Tibial artery (tissue), 4 donors: ENCODE measurements at regions not wholly inside any gene's neighbourhood (a gene's known extent, or its start where the extent isn't known, plus 50 kb on each side); places are given as distances from the start of the nearest gene placed in this dataset.

Source experiments
- DNase-seq, 2 donors: peaks; one replicate each; pipeline ENCODE4 v3.0.0-alpha.2; 2019
- H3K27ac ChIP-seq, 2 donors: fragments of 200-600 bp; sonication (generic) in 1 of 2; 1 replicate in 1 of 2; 2 replicates in 1 of 2; pipeline ENCODE4 v1.5.1; 2018 to 2019; ENCODE audit warnings: mild to moderate bottlenecking in 1 of 2
- H3K27me3 ChIP-seq, 2 donors: fragments of 200-600 bp; sonication (generic) in 1 of 2; one replicate each; pipeline versions ENCODE4 v1.5.1 to v1.6.0; 2016 to 2019
- H3K36me3 ChIP-seq, 3 donors: fragments of 200-600 bp; sonication (generic) in 2 of 3; one replicate each; pipeline ENCODE4 v1.5.1; 2016 to 2019; ENCODE audit warnings: mild to moderate bottlenecking in 2 of 3
- H3K4me1 ChIP-seq, 4 donors: fragments of 200-600 bp; sonication (generic) in 2 of 4; 1 replicate in 3 of 4; 2 replicates in 1 of 4; pipeline ENCODE4 v1.5.1; 2016 to 2019
- H3K4me3 ChIP-seq, 2 donors: fragments of 200-600 bp; sonication (generic) in 1 of 2; 1 replicate in 1 of 2; 2 replicates in 1 of 2; pipeline ENCODE4 v1.5.1; 2018 to 2019; ENCODE audit warnings: mild to moderate bottlenecking in 2 of 2
- H3K9me3 ChIP-seq, 3 donors: fragments of 200-600 bp; sonication (generic) in 1 of 3; one replicate each; pipeline ENCODE4 v1.5.1; 2016 to 2019
- intact Hi-C: fragments of 100-400 bp; cut with DNase I; formaldehyde crosslinking; loops from one replicate; pipeline ENCODE4 v1.15.0; 2023; ENCODE audit warnings: low total_unique reads
- TF ChIP-seq, protein P1 (sequence below), 2 experiments: fragments of 200-600 bp in 1 of 2; fragments of 450-650 bp in 1 of 2; IDR thresholded peaks; one replicate each; pipeline ENCODE4 v1.5.1; 2017 to 2019; ENCODE audit warnings: antibody characterized with exemption in 2 of 2, mild to moderate bottlenecking in 1 of 2, moderate library complexity in 1 of 2

GRCh38 chr10:120755771-120756170, 95.4 kb upstream of the WDR11 start:
- no peak for DNase-seq
- intact Hi-C loops: no loop called here
- H3K27me3 ChIP-seq: no peaks in the 10 kb centered on the region
- H3K36me3 ChIP-seq: no peaks in the 10 kb centered on the region
- H3K9me3 ChIP-seq: no peaks in the 10 kb centered on the region
- TF ChIP-seq, protein P1, sequence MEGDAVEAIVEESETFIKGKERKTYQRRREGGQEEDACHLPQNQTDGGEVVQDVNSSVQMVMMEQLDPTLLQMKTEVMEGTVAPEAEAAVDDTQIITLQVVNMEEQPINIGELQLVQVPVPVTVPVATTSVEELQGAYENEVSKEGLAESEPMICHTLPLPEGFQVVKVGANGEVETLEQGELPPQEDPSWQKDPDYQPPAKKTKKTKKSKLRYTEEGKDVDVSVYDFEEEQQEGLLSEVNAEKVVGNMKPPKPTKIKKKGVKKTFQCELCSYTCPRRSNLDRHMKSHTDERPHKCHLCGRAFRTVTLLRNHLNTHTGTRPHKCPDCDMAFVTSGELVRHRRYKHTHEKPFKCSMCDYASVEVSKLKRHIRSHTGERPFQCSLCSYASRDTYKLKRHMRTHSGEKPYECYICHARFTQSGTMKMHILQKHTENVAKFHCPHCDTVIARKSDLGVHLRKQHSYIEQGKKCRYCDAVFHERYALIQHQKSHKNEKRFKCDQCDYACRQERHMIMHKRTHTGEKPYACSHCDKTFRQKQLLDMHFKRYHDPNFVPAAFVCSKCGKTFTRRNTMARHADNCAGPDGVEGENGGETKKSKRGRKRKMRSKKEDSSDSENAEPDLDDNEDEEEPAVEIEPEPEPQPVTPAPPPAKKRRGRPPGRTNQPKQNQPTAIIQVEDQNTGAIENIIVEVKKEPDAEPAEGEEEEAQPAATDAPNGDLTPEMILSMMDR (IDR thresholded peaks at IDR 0.05): no peak
- no peaks in the 10 kb centered on the region for H3K4me1 ChIP-seq
- H3K4me3 ChIP-seq: no peak overlapping the region
- no peak overlapping the region for H3K27ac ChIP-seq

DNA sequence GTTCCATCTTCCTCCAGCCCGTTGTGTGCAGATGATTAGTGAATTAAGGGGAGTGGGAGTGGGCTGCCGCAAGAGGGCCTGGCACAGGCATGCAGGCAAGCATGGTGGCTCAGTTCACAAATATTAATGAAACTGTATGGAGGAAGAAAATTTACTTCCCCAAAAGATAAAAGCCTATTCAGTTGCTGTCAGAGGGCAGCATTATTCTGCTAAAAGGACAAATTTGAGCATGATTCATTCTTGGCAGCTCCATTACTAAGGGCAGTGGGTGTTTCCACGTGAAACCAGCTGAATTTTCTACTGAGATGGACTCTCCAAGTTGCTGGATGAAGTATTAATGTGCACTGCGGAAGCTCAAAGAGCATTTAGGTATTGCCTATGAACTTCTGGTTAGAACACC, 90.9 kb upstream of the WDR11 start:
- Histone ChIP-seq H3K9me3 (no peaks in the 10 kb centered on the region), H3K36me3 (no peaks in the 10 kb centered on the region), H3K27me3 (no peaks in the 10 kb centered on the region), H3K4me3 (no peak overlapping the region), H3K4me1 (no peaks in the 10 kb centered on the region), H3K27ac (no peak overlapping the region)
- DNase-seq: no peak
- intact Hi-C loops: no loop called here
- TF ChIP-seq, protein P1 (IDR thresholded peaks at IDR 0.05): no peak

DNA sequence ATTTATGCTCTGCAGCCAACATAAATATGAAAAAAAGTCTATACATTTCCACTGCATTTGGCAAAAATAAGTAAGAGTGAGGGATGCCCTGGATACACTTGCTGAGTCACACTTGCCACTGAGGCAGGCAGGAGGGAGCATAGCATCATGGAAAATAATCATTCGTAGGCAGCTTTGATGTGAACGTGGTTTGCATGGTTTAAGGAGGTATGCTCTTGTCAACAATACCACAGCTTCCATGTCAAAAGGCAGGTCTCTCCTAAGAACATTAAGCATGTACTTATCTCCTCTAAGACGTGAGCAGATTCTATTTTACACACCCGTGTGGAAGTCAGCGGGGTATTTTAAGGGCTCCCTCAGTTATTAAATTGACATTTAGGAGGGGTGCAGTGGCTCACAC, 89.2 kb upstream of the WDR11 start:
- Histone ChIP-seq H3K4me1 (no peaks in the 10 kb centered on the region), H3K36me3 (no peaks in the 10 kb centered on the region), H3K27ac (no peak overlapping the region), H3K27me3 (no peaks in the 10 kb centered on the region), H3K4me3 (no peak overlapping the region), H3K9me3 (no peaks in the 10 kb centered on the region)
- no peak for DNase-seq
- TF ChIP-seq, protein P1 (IDR thresholded peaks at IDR 0.05): no peak
- intact Hi-C loops: no loop called here

DNA sequence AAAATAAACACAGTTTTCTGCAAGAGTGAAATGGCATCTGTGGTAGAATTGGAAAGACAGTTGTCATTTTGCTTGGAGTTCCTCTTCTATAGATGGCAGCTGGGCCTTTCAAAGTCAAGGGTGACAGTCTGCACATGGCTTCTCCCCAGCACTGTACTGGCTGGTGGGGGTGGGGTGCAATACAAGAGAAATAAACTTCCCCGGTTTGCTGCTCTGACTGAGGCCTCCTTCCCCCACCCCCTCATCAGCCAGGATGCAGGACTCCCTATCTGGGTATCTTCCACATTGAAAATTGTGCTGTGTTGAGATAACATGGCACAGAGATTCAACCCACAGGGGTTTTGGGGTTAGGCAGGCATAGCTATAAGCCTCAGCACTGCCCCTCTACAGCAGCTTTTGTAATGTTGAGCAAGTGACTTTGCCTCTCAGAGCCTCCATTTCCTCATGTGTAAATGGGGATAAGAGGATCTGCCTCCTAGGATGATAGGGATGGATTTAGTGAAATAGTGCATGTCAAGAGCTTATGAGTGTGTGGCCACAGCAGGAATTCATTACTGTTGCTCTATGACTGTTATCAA, 85.8 kb upstream of the WDR11 start:
- H3K27ac ChIP-seq: no peak overlapping the region
- no peaks in the 10 kb centered on the region for H3K36me3 ChIP-seq
- H3K9me3 ChIP-seq: no peaks in the 10 kb centered on the region
- TF ChIP-seq, protein P1 (IDR thresholded peaks at IDR 0.05): no peak
- intact Hi-C loops: no loop called here
- H3K4me1 ChIP-seq: no peaks in the 10 kb centered on the region
- DNase-seq: no peak
- no peak overlapping the region for H3K4me3 ChIP-seq
- H3K27me3 ChIP-seq: no peaks in the 10 kb centered on the region

- H3K4me3 ChIP-seq: no peak overlapping the region
- no peaks in the 10 kb centered on the region for H3K36me3 ChIP-seq
- H3K27me3 ChIP-seq: no peaks in the 10 kb centered on the region
- no peak overlapping the region for H3K27ac ChIP-seq
- no peaks in the 10 kb centered on the region for H3K9me3 ChIP-seq
- DNase-seq: no peak
- H3K4me1 ChIP-seq: no peaks in the 10 kb centered on the region
- TF ChIP-seq, protein P1 (IDR thresholded peaks at IDR 0.05): no peak
- intact Hi-C loops: no loop called here
Observed at GRCh38 chr10:120768227-120768626, 82.9 kb upstream of the WDR11 start.

DNA sequence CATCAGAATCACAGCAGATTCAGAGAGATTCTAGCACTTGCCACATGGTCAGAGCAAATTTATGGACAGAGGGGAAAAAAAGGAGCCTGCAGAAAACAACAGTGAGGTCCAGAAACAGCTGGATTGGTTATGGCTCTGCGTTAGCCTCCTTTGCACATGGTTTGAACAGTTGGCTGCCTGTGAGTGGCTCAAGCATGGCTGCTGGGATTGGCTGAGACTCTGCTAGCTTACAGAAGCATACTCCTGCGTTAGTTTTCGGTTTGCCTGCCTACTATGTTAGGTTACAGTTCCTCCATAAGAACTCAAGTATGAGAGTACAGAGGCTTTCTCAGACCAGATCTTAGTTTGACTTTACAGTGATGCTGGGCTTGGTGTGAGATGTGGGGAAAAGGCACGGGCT, 80.7 kb upstream of the WDR11 start:
- Histone ChIP-seq H3K4me1 (no peaks in the 10 kb centered on the region), H3K36me3 (no peaks in the 10 kb centered on the region), H3K9me3 (no peaks in the 10 kb centered on the region), H3K4me3 (no peak overlapping the region), H3K27ac (no peak overlapping the region), H3K27me3 (no peaks in the 10 kb centered on the region)
- intact Hi-C loops: no loop called here
- DNase-seq: no peak
- TF ChIP-seq, protein P1 (IDR thresholded peaks at IDR 0.05): no peak
